WTC11 (cell line): ENCODE measurements at regions not wholly inside any gene's neighbourhood (a gene's known extent, or its start where the extent isn't known, plus 50 kb on each side); places are given as distances from the start of the nearest gene placed in this dataset.

Experiments used
- ATAC-seq: fragments of 200-7000 bp; cut with Tn5 transposase; 2 replicates; pipeline ENCODE4 v1.10.0; 2021; ENCODE audit warnings: mild to moderate bottlenecking, moderate library complexity
- CTCF ChIA-PET: fragments of 300-600 bp; sonication (Branson Sonifier 250); formaldehyde crosslinking; loops from one replicate; lab custom pipeline; 2021; ENCODE audit warnings: antibody characterized with exemption; lab: Charles Lee
- POLR2A ChIA-PET: fragments of 350-600 bp; sonication (Branson Sonifier 250); formaldehyde crosslinking; loops from one replicate; lab custom pipeline; 2021; ENCODE audit warnings: antibody characterized with exemption; lab: Charles Lee
- DNase-seq: peaks from one replicate; pipeline ENCODE4 v3.0.0; 2021; ENCODE audit warnings: low spot score
- H3K27ac Mint-ChIP-seq: 2 replicates; pipeline ENCODE4 v1.8.0; 2021; ENCODE audit warnings: mixed read lengths
- H3K27me3 Mint-ChIP-seq: 2 replicates; pipeline ENCODE4 v1.8.0; 2021; ENCODE audit warnings: low read depth, mild to moderate bottlenecking, moderate library complexity, mixed read lengths
- H3K36me3 Mint-ChIP-seq: 2 replicates; pipeline ENCODE4 v1.8.0; 2021; ENCODE audit warnings: mixed read lengths
- H3K4me1 Mint-ChIP-seq: 2 replicates; pipeline ENCODE4 v1.8.0; 2022; ENCODE audit warnings: mixed read lengths
- H3K4me3 Mint-ChIP-seq: 2 replicates; pipeline ENCODE4 v1.8.0; 2021; ENCODE audit warnings: mild to moderate bottlenecking, moderate library complexity, mixed read lengths
- H3K9me3 Mint-ChIP-seq: 2 replicates; pipeline ENCODE4 v1.8.0; 2021; ENCODE audit warnings: mixed read lengths
- AFF4 ChIP-seq: sonication (generic); formaldehyde crosslinking; IDR thresholded peaks from 2 replicates; pipeline ENCODE4 v1.8.1; 2023; ENCODE audit warnings: mild to moderate bottlenecking, missing genetic modification reagents, borderline replicate concordance
- ATF1 ChIP-seq: sonication (generic); formaldehyde crosslinking; IDR thresholded peaks from 2 replicates; pipeline ENCODE4 v1.8.1; 2023; ENCODE audit warnings: mild to moderate bottlenecking, moderate library complexity, missing genetic modification reagents
- ATF3 ChIP-seq: sonication (generic); formaldehyde crosslinking; conservative IDR thresholded peaks from 2 replicates; pipeline ENCODE4 v1.8.1; 2022; ENCODE audit warnings: mild to moderate bottlenecking, missing genetic modification reagents
- CBFB ChIP-seq: sonication (generic); formaldehyde crosslinking; IDR thresholded peaks from 2 replicates; pipeline ENCODE4 v1.8.1; 2022; ENCODE audit warnings: mild to moderate bottlenecking, low read depth, missing genetic modification reagents
- CDX4 ChIP-seq: fragments of 250-450 bp; sonication (Bioruptor Pico); IDR thresholded peaks from 2 replicates; pipeline ENCODE4 v1.9.0; 2021; ENCODE audit warnings: moderate library complexity, mild to moderate bottlenecking, inconsistent platforms, borderline replicate concordance
- E2F1 ChIP-seq: sonication (generic); formaldehyde crosslinking; IDR thresholded peaks from 2 replicates; pipeline ENCODE4 v1.8.0; 2022; ENCODE audit warnings: mild to moderate bottlenecking, missing genetic modification reagents
- ELF4 ChIP-seq: sonication (generic); formaldehyde crosslinking; IDR thresholded peaks from 2 replicates; pipeline ENCODE4 v1.8.1; 2022; ENCODE audit warnings: low read depth, mild to moderate bottlenecking, moderate library complexity, missing genetic modification reagents
- FOXK1 ChIP-seq: sonication (generic); formaldehyde crosslinking; IDR thresholded peaks from 2 replicates; pipeline ENCODE4 v1.8.0; 2022; ENCODE audit warnings: mild to moderate bottlenecking, moderate library complexity, missing genetic modification reagents
- GRHL2 ChIP-seq: fragments of 250-450 bp; sonication (Bioruptor Pico); IDR thresholded peaks from 2 replicates; pipeline ENCODE4 v1.8.0; 2022; ENCODE audit warnings: mild to moderate bottlenecking, moderate library complexity; ENCODE audit not compliant: insufficient replicate concordance, severe bottlenecking
- HMGXB4 ChIP-seq: sonication (generic); formaldehyde crosslinking; IDR thresholded peaks from 2 replicates; pipeline ENCODE4 v1.8.1; 2023; ENCODE audit warnings: mild to moderate bottlenecking, moderate library complexity, missing genetic modification reagents
- PRDM15 ChIP-seq: sonication (generic); formaldehyde crosslinking; IDR thresholded peaks from 2 replicates; pipeline ENCODE4 v1.8.0; 2022; ENCODE audit warnings: missing genetic modification reagents
- SOX15 ChIP-seq: fragments of 250-450 bp; sonication (Bioruptor Pico); IDR thresholded peaks from 2 replicates; pipeline ENCODE4 v1.9.0; 2021; ENCODE audit warnings: mild to moderate bottlenecking
- USF1 ChIP-seq: sonication (generic); formaldehyde crosslinking; IDR thresholded peaks from 2 replicates; pipeline ENCODE4 v1.8.0; 2022; ENCODE audit warnings: mild to moderate bottlenecking, missing genetic modification reagents
- USF2 ChIP-seq: sonication (generic); formaldehyde crosslinking; IDR thresholded peaks from 2 replicates; pipeline ENCODE4 v1.8.1; 2023; ENCODE audit warnings: mild to moderate bottlenecking, missing genetic modification reagents, moderate library complexity
- ZBTB21 ChIP-seq: sonication (generic); formaldehyde crosslinking; IDR thresholded peaks from 2 replicates; pipeline ENCODE4 v1.8.1; 2023; ENCODE audit warnings: mild to moderate bottlenecking, missing genetic modification reagents, borderline replicate concordance
- ZMAT4 ChIP-seq: fragments of 250-450 bp; sonication (Bioruptor Pico); IDR thresholded peaks from 2 replicates; pipeline ENCODE4 v1.9.0; 2021; ENCODE audit warnings: mild to moderate bottlenecking
- ZNF232 ChIP-seq: sonication (generic); formaldehyde crosslinking; IDR thresholded peaks from 2 replicates; pipeline ENCODE4 v1.8.0; 2022; ENCODE audit warnings: mild to moderate bottlenecking, missing genetic modification reagents
- ZNF423 ChIP-seq: fragments of 250-450 bp; sonication (Bioruptor Pico); IDR thresholded peaks from 2 replicates; pipeline ENCODE4 v2.1.2; 2022; ENCODE audit warnings: mild to moderate bottlenecking, moderate library complexity
- ZNF425 ChIP-seq: fragments of 250-450 bp; sonication (Bioruptor Pico); conservative IDR thresholded peaks from 2 replicates; pipeline ENCODE4 v1.9.0; 2021; ENCODE audit warnings: mild to moderate bottlenecking
- ZNF671 ChIP-seq: fragments of 250-450 bp; sonication (Bioruptor Pico); IDR thresholded peaks from 2 replicates; pipeline ENCODE4 v1.8.0; 2021; ENCODE audit warnings: mild to moderate bottlenecking

- H3K27ac Mint-ChIP-seq: no peak overlapping the region
- H3K36me3 Mint-ChIP-seq: no peaks in the 10 kb centered on the region
- H3K9me3 Mint-ChIP-seq: no peaks in the 10 kb centered on the region
- ChIA-PET POLR2A (no interaction called here), CTCF (no interaction called here)
- no peak overlapping the region for H3K4me3 Mint-ChIP-seq
- DNase-seq: no peak
- H3K27me3 Mint-ChIP-seq: no peaks in the 10 kb centered on the region
- TF ChIP-seq ELF4 (no peak), ZMAT4 (CRISPR knock-in tag) (no peak), ZBTB21 (CRISPR knock-in tag) (no peak), USF2 (CRISPR knock-in tag) (no peak), E2F1 (CRISPR knock-in tag) (no peak), CBFB (no peak), ATF3 (CRISPR knock-in tag) (no peak), CDX4 (CRISPR knock-in tag) (no peak), GRHL2 (CRISPR knock-in tag) (no peak), ZNF232 (CRISPR knock-in tag) (no peak), ATF1 (CRISPR knock-in tag) (no peak), SOX15 (no peak), AFF4 (CRISPR knock-in tag) (no peak)
- TF ChIP-seq, all 79 proteins: peak for 0
- ATAC-seq: no peak
- H3K4me1 Mint-ChIP-seq: peaks cover 7% of the 10 kb centered on the region
Measured at GRCh38 chr4:107131295-107131694, 95.2 kb upstream of the DKK2 start.

- H3K27me3 Mint-ChIP-seq: no peaks in the 10 kb centered on the region
- no peaks in the 10 kb centered on the region for H3K9me3 Mint-ChIP-seq
- DNase-seq (no peak), ATAC-seq (peak; percentile 39; the same call in 1 of the 2 replicates)
- H3K27ac Mint-ChIP-seq: no peak overlapping the region; the same call in 1 of the 2 replicates
- H3K4me1 Mint-ChIP-seq: peaks cover 7% of the 10 kb centered on the region
- no peak overlapping the region for H3K4me3 Mint-ChIP-seq
- POLR2A ChIA-PET: no interaction called here
- no peaks in the 10 kb centered on the region for H3K36me3 Mint-ChIP-seq
- CTCF ChIA-PET: interaction anchor here (0.6 kb wide), 1 partner anchor 24 kb away, joined by 3 read pairs; no protein-coding TSS in a partner anchor
- TF ChIP-seq USF1 (no peak), PRDM15 (CRISPR knock-in tag) (no peak), ZNF425 (CRISPR knock-in tag) (no peak), FOXK1 (CRISPR knock-in tag) (no peak), ZNF423 (no peak), HMGXB4 (CRISPR knock-in tag) (no peak), ZNF671 (no peak)
Measured at GRCh38 chr4:107130157-107130556, 94.0 kb upstream of the DKK2 start.
